ENCODE measurements at regions not wholly inside any gene's neighbourhood (a gene's known extent, or its start where the extent isn't known, plus 50 kb on each side); places are given as distances from the start of the nearest gene placed in this dataset.

DNA sequence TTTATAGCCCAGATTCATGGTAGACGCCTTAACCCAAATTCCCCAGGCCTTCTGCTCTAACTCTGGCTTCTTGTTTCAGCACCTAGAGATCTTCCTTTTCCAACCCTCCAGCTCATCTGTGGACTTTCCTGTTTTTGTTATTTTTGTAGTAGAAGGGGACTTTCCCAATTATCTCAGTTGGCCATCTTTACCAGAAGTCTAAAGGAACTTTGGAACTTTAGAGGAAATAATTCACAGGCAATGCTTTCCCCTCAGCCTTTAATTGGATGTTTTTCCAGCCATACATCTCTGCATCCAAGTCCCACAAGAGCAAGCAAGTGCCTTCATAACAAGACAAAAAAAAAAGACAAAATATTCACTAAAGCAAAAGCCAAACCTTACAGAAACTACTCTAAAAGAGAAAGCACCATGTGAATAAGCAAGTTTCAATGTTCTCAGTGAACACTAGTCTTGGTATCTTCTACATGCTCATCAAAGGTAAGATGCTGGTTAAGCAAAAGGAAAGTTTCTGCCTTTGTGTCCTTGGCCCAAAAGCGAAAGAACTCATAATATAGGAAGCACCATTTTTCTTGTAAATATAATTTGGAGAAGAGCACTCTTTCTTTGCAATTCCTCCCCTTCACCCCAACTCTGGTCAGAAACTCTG lies 377.3 kb downstream of the SETD4 start:
- TF ChIP-seq EZH2phosphoT487 (IDR thresholded peaks at IDR 0.05; ENCODE audit: insufficient read depth, low read depth) (no peak), EZH2 (IDR thresholded peaks at IDR 0.05; ENCODE audit: insufficient read depth, poor library complexity, severe bottlenecking) (no peak)
